ENCODE measurements at regions not wholly inside any gene's neighbourhood (a gene's known extent, or its start where the extent isn't known, plus 50 kb on each side); places are given as distances from the start of the nearest gene placed in this dataset.

DNA sequence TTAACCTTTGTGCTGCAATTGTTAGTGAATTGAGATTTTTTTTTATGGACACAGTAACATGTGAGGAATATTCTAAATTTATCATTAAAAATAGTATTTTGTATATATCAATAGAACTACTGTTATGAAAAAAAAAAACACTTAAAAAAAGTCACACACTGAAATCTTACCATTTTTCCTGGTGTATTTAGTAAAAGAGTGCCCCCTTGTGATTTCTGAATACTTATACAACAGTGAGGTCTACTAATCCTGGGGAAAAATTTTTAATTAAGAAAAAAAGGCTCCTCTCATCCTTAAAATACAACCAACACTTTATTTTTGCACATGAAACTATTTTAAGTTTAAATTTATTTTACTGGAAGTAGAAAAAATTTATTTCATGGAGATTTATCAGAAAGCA lies 56.4 kb upstream of the SPOCK3 start:
- TF ChIP-seq, protein P1, sequence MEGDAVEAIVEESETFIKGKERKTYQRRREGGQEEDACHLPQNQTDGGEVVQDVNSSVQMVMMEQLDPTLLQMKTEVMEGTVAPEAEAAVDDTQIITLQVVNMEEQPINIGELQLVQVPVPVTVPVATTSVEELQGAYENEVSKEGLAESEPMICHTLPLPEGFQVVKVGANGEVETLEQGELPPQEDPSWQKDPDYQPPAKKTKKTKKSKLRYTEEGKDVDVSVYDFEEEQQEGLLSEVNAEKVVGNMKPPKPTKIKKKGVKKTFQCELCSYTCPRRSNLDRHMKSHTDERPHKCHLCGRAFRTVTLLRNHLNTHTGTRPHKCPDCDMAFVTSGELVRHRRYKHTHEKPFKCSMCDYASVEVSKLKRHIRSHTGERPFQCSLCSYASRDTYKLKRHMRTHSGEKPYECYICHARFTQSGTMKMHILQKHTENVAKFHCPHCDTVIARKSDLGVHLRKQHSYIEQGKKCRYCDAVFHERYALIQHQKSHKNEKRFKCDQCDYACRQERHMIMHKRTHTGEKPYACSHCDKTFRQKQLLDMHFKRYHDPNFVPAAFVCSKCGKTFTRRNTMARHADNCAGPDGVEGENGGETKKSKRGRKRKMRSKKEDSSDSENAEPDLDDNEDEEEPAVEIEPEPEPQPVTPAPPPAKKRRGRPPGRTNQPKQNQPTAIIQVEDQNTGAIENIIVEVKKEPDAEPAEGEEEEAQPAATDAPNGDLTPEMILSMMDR (IDR thresholded peaks at IDR 0.05): no peak
- TF ChIP-seq POLR2A (IDR thresholded peaks at IDR 0.05): no peak
- intact Hi-C loops (cut with DNase I): no loop called here

DNA sequence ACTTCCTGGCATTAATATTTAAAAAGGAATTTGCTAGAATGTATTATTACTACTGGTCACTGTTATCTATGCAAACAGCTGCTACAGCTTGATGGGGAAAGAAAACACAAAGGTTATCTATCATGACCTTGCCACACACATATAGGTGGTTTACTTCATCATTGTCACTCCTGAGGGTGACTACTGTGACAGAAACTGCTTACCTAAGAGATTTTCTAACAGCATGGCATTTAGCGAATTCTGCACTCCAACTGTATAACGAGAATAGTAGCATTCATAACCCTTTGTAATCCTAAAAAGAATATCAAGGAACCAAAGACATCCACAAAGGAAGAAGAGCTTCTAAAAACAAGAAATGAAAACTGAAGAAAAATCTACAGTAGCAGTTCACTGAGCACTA lies 74.6 kb upstream of the SPOCK3 start:
- Histone ChIP-seq H3K9me3 (no peaks in the 10 kb centered on the region), H3K27ac (no peak overlapping the region), H3K4me3 (replicated peaks in 1 of 3) (no peak overlapping the region), H3K4me1 (no peaks in the 10 kb centered on the region), H3K36me3 (no peaks in the 10 kb centered on the region), H3K27me3 (no peaks in the 10 kb centered on the region)
- 37% methylated on average over 2 of the region's 2 CpGs for WGBS, 2 donors
- TF ChIP-seq, protein P1 (IDR thresholded peaks at IDR 0.05): no peak
- no peak for TF ChIP-seq POLR2A (IDR thresholded peaks at IDR 0.05)
- intact Hi-C loops (cut with DNase I): no loop called here
- no peak for DNase-seq

More for the DNA sequence above, 56.4 kb upstream of the SPOCK3 start:
- H3K9me3 ChIP-seq: no peaks in the 10 kb centered on the region
- H3K27me3 ChIP-seq: no peaks in the 10 kb centered on the region
- no peak overlapping the region for H3K27ac ChIP-seq
- no peak overlapping the region for H3K4me3 ChIP-seq (replicated peaks in 1 of 3)
- no peaks in the 10 kb centered on the region for H3K36me3 ChIP-seq
- no peaks in the 10 kb centered on the region for H3K4me1 ChIP-seq
- no peak for DNase-seq

DNA sequence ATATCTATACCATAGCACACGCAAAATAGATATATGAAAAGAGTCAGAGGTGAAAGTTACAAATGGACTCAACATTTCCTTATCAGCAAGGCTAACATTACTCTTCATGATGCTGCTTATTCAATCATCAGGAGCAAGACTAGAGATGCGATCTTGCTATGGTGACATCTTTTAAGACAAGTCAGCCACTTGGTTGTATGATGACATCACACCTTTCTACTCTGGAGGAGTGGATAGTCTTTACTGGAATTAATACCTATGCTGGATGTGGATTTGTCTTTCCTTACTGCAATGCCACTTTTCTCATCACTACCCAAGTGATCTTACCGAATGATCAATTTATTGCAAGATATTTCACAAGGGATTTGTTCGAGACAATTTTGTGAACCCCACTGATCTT lies 87.0 kb upstream of the SPOCK3 start:
- Histone ChIP-seq H3K36me3 (no peaks in the 10 kb centered on the region), H3K27ac (no peak overlapping the region), H3K27me3 (no peaks in the 10 kb centered on the region), H3K4me3 (replicated peaks in 1 of 3) (no peak overlapping the region), H3K9me3 (no peaks in the 10 kb centered on the region), H3K4me1 (no peaks in the 10 kb centered on the region)
- intact Hi-C loops (cut with DNase I): no loop called here
- TF ChIP-seq, protein P1 (IDR thresholded peaks at IDR 0.05): no peak
- TF ChIP-seq POLR2A (IDR thresholded peaks at IDR 0.05): no peak
- WGBS, 2 donors: 89 to 95% methylated on average over 4 of the region's 4 CpGs
- no peak for DNase-seq

GRCh38 chr4:167339781-167340180 lies 105.5 kb upstream of the SPOCK3 start:
- intact Hi-C loops (cut with DNase I): no loop called here
- WGBS, 2 donors: 75 to 79% methylated on average over 6 of the region's 6 CpGs
- Histone ChIP-seq H3K36me3 (no peaks in the 10 kb centered on the region), H3K27me3 (no peaks in the 10 kb centered on the region), H3K4me1 (no peaks in the 10 kb centered on the region), H3K27ac (no peak overlapping the region), H3K9me3 (no peaks in the 10 kb centered on the region), H3K4me3 (replicated peaks in 1 of 3) (no peak overlapping the region)
- TF ChIP-seq POLR2A (IDR thresholded peaks at IDR 0.05): no peak
- TF ChIP-seq, protein P1 (IDR thresholded peaks at IDR 0.05): no peak
- DNase-seq: no peak

DNA sequence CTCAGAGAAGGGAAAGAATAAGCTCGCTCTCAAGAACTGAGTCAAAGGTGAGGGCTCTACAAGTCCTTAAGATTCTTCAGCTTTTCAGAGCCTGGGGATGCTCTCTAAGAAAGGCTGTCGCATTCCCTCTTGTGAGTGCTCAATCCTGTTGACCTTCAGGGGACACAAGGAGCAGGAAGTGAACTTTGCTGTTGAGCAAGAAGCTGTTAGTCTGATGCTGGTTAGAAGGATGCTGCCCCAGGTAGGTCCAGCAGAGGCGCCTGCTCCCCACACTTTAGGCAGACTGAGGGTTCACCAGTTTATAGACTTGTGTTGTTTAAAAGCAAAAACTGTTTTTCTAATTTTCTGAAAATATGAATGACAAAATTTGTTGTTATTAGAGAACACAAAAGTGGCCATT lies 125.4 kb upstream of the SPOCK3 start:
- 21 to 27% methylated on average over 3 of the region's 3 CpGs for WGBS, 2 donors
- no peak for DNase-seq

More for the DNA sequence above, 125.4 kb upstream of the SPOCK3 start:
- no peaks in the 10 kb centered on the region for H3K36me3 ChIP-seq
- no peaks in the 10 kb centered on the region for H3K27me3 ChIP-seq
- H3K4me3 ChIP-seq (replicated peaks in 1 of 3): no peak overlapping the region
- H3K4me1 ChIP-seq: no peaks in the 10 kb centered on the region
- H3K9me3 ChIP-seq: no peaks in the 10 kb centered on the region
- no peak overlapping the region for H3K27ac ChIP-seq
- intact Hi-C loops (cut with DNase I): no loop called here
- TF ChIP-seq, protein P1 (IDR thresholded peaks at IDR 0.05): no peak
- no peak for TF ChIP-seq POLR2A (IDR thresholded peaks at IDR 0.05)

Data from thyroid gland (tissue), 4 donors.